ENCODE measurements at regions not wholly inside any gene's neighbourhood (a gene's known extent, or its start where the extent isn't known, plus 50 kb on each side); places are given as distances from the start of the nearest gene placed in this dataset.

DNA sequence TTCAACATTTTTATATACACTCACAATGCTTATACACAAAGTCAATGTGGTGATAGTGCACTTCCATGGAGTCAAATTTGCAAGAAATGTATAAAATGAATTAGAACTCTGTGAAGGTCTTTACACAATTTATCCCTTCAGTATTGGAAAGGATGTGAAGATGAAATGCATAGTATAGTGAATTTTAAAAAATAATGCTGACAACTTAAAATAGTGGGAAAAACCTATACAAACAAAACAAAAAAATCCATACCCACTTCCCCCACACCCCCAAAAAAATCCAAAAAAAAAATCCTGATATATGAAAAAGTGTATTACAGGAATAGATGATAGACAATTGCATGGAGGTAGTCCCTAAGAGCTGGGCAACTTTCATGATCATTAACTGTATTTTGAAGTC, 165.3 kb downstream of the HLX start:
- Histone ChIP-seq H3K27me3 (replicated peaks in 1 of 2; ENCODE audit: control insufficient read depth in 2 of 2, insufficient read depth in 2 of 2, low read length in 1 of 2) (no peaks in the 10 kb centered on the region), H2AFZ (ENCODE audit: control insufficient read depth, low read depth, low read length) (no peak overlapping the region), H3K27ac (ENCODE audit: control insufficient read depth, insufficient read depth) (no peak overlapping the region), H3K79me2 (ENCODE audit: control insufficient read depth, insufficient read depth, low read length) (no peaks in the 10 kb centered on the region), H3K4me2 (ENCODE audit: control insufficient read depth, insufficient read depth) (no peak overlapping the region), H3K36me3 (ENCODE audit: control insufficient read depth in 2 of 2, insufficient read depth in 2 of 2, low read length in 1 of 2) (no peaks in the 10 kb centered on the region), H3K4me3 (no peak overlapping the region), H3K9me3 (replicated peaks; ENCODE audit: control insufficient read depth, insufficient read depth, low read length) (peaks cover 1% of the 10 kb centered on the region; the same call in 1 of the 3 replicates), H3K9ac (ENCODE audit: control insufficient read depth, insufficient read depth, low read length) (no peak overlapping the region), H3K4me1 (ENCODE audit: control insufficient read depth, insufficient read depth, low read length) (peaks cover 24% of the 10 kb centered on the region), H4K20me1 (ENCODE audit: control insufficient read depth, insufficient read depth) (no peaks in the 10 kb centered on the region)
- SMC1A ChIA-PET (ENCODE audit: uncharacterized antibody, unreplicated experiment), result interaction anchor here (1.1 to 3.7 kb wide), 4 partner anchors 10 to 123 kb away, joined by 3 to 35 read pairs (median 8); no protein-coding TSS in a partner anchor
- RAD21 ChIA-PET (ENCODE audit: unreplicated experiment), result no interaction called here
- CTCF ChIA-PET, result interaction anchor here (1.7 to 2.0 kb wide), 2 partner anchors 54 to 158 kb away, joined by 5 to 14 read pairs; no protein-coding TSS in a partner anchor
- FAIRE-seq, result no peak
- TF ChIP-seq CREM (IDR thresholded peaks at IDR 0.05; ENCODE audit: low read depth) (no peak), SREBF1 (IDR thresholded peaks at IDR 0.05; ENCODE audit: low read length) (no peak)
- in situ Hi-C loops (cut with MboI), result no loop called here
- intact Hi-C loops (cut with micrococcal nuclease; ENCODE audit: unreplicated experiment), result no loop called here
- no peak for DNase-seq (ENCODE audit: low read depth, low spot score)
- no peak for ATAC-seq
- no TSS peak for BruUV-seq (replicated peaks)
- POLR2A ChIA-PET, result no interaction called here

DNA sequence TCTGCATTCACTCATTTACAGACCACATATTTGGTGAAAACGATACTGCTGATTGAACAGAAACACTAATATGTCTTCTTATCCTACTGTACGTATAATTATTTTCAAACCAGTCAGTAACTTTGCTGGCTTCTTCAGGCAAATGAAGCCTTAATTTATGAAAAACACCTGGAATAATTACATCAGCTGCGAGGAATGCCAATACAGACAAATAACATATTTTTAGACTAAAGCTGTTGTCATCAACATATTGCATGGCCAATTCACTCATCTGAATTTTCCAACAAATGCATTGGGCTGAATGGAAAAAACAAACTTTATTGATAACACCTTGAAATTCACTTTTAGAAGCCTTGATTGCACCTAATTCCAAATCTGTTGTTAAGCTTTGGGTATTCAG, 165.9 kb downstream of the HLX start:
- Histone ChIP-seq H4K20me1 (ENCODE audit: control insufficient read depth, insufficient read depth) (no peaks in the 10 kb centered on the region), H2AFZ (ENCODE audit: control insufficient read depth, low read depth, low read length) (no peak overlapping the region), H3K9ac (ENCODE audit: control insufficient read depth, insufficient read depth, low read length) (no peak overlapping the region), H3K79me2 (ENCODE audit: control insufficient read depth, insufficient read depth, low read length) (no peaks in the 10 kb centered on the region), H3K4me2 (ENCODE audit: control insufficient read depth, insufficient read depth) (no peak overlapping the region), H3K9me3 (replicated peaks; ENCODE audit: control insufficient read depth, insufficient read depth, low read length) (peaks cover 2% of the 10 kb centered on the region; the same call in 1 of the 3 replicates), H3K27ac (ENCODE audit: control insufficient read depth, insufficient read depth) (no peak overlapping the region), H3K27me3 (replicated peaks in 1 of 2; ENCODE audit: control insufficient read depth in 2 of 2, insufficient read depth in 2 of 2, low read length in 1 of 2) (no peaks in the 10 kb centered on the region), H3K4me1 (ENCODE audit: control insufficient read depth, insufficient read depth, low read length) (peaks cover 24% of the 10 kb centered on the region), H3K36me3 (ENCODE audit: control insufficient read depth in 2 of 2, insufficient read depth in 2 of 2, low read length in 1 of 2) (no peaks in the 10 kb centered on the region), H3K4me3 (no peak overlapping the region)
- RAD21 ChIA-PET (ENCODE audit: unreplicated experiment), result interaction anchor here (1.9 to 3.4 kb wide), 3 partner anchors 24 to 159 kb away, joined by 5 to 44 read pairs (median 21); no protein-coding TSS in a partner anchor
- SMC1A ChIA-PET (ENCODE audit: uncharacterized antibody, unreplicated experiment), result interaction anchor here (1.1 to 3.7 kb wide), 6 partner anchors 10 to 137 kb away, joined by 3 to 35 read pairs (median 6); no protein-coding TSS in a partner anchor
- POLR2A ChIA-PET, result interaction anchor here (2.2 kb wide), 1 partner anchor 22 kb away, joined by 10 read pairs; no protein-coding TSS in a partner anchor
- ATAC-seq (no peak), DNase-seq (ENCODE audit: low read depth, low spot score) (no peak), FAIRE-seq (no peak)
- intact Hi-C loops (cut with micrococcal nuclease; ENCODE audit: unreplicated experiment) (no loop called here), in situ Hi-C loops (cut with MboI) (no loop called here)
- BruUV-seq (replicated peaks), result no TSS peak
- CTCF ChIA-PET, result interaction anchor here (0.5 to 2.8 kb wide), 5 partner anchors 23 to 663 kb away, joined by 4 to 16 read pairs (median 5); no protein-coding TSS in a partner anchor
- WGBS (ENCODE audit: insufficient coverage, insufficient replicate concordance, low lambda C conversion rate, missing lambda C conversion rate), result 72% methylated on average over 3 of the region's 3 CpGs
- TF ChIP-seq MYB (IDR thresholded peaks at IDR 0.05; ENCODE audit: borderline replicate concordance, low read depth, low read length), result no peak
- TF ChIP-seq SMARCA5 (IDR thresholded peaks at IDR 0.05), result no peak
- TF ChIP-seq, protein P1, sequence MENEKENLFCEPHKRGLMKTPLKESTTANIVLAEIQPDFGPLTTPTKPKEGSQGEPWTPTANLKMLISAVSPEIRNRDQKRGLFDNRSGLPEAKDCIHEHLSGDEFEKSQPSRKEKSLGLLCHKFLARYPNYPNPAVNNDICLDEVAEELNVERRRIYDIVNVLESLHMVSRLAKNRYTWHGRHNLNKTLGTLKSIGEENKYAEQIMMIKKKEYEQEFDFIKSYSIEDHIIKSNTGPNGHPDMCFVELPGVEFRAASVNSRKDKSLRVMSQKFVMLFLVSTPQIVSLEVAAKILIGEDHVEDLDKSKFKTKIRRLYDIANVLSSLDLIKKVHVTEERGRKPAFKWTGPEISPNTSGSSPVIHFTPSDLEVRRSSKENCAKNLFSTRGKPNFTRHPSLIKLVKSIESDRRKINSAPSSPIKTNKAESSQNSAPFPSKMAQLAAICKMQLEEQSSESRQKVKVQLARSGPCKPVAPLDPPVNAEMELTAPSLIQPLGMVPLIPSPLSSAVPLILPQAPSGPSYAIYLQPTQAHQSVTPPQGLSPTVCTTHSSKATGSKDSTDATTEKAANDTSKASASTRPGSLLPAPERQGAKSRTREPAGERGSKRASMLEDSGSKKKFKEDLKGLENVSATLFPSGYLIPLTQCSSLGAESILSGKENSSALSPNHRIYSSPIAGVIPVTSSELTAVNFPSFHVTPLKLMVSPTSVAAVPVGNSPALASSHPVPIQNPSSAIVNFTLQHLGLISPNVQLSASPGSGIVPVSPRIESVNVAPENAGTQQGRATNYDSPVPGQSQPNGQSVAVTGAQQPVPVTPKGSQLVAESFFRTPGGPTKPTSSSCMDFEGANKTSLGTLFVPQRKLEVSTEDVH (IDR thresholded peaks at IDR 0.05; ENCODE audit: low read depth, partially characterized antibody), result no peak
- TF ChIP-seq ZNF24 (IDR thresholded peaks at IDR 0.05), result no peak
- TF ChIP-seq POLR2AphosphoS2 (IDR thresholded peaks at IDR 0.05; ENCODE audit: low read depth, low read length), result no peak
- TF ChIP-seq, protein P2, sequence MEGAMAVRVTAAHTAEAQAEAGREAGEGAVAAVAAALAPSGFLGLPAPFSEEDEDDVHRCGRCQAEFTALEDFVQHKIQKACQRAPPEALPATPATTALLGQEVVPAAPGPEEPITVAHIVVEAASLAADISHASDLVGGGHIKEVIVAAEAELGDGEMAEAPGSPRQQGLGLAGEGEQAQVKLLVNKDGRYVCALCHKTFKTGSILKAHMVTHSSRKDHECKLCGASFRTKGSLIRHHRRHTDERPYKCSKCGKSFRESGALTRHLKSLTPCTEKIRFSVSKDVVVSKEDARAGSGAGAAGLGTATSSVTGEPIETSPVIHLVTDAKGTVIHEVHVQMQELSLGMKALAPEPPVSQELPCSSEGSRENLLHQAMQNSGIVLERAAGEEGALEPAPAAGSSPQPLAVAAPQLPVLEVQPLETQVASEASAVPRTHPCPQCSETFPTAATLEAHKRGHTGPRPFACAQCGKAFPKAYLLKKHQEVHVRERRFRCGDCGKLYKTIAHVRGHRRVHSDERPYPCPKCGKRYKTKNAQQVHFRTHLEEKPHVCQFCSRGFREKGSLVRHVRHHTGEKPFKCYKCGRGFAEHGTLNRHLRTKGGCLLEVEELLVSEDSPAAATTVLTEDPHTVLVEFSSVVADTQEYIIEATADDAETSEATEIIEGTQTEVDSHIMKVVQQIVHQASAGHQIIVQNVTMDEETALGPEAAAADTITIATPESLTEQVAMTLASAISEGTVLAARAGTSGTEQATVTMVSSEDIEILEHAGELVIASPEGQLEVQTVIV (IDR thresholded peaks at IDR 0.05; ENCODE audit: borderline replicate concordance, partially characterized antibody), result no peak
- TF ChIP-seq, protein P3, sequence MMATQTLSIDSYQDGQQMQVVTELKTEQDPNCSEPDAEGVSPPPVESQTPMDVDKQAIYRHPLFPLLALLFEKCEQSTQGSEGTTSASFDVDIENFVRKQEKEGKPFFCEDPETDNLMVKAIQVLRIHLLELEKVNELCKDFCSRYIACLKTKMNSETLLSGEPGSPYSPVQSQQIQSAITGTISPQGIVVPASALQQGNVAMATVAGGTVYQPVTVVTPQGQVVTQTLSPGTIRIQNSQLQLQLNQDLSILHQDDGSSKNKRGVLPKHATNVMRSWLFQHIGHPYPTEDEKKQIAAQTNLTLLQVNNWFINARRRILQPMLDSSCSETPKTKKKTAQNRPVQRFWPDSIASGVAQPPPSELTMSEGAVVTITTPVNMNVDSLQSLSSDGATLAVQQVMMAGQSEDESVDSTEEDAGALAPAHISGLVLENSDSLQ (IDR thresholded peaks at IDR 0.05), result no peak
